DOHH2 (cell line): ENCODE measurements at regions not wholly inside any gene's neighbourhood (a gene's known extent, or its start where the extent isn't known, plus 50 kb on each side); places are given as distances from the start of the nearest gene placed in this dataset.
"Not testable (repeated sequence)": the region's sequence is repeated elsewhere in the genome, so short reads cannot be mapped to it uniquely, and the experiment has no call there.

Experiments used
- H3F3A ChIP-seq: fragments of 200-600 bp; sonication (generic), shearing (Covaris generic); 2 replicates; pipeline ENCODE4 v1.6.0; 2016; ENCODE audit warnings: antibody characterized with exemption, mild to moderate bottlenecking; ENCODE audit not compliant: control insufficient read depth, insufficient read depth
- H3K27ac ChIP-seq: fragments of 200-600 bp; sonication (generic); 2 replicates; pipeline ENCODE4 v1.5.1; 2014; ENCODE audit warnings: low read depth, mild to moderate bottlenecking, low read length, moderate library complexity
- H3K27me3 ChIP-seq: fragments of 200-600 bp; sonication (generic); 2 replicates; pipeline ENCODE4 v1.6.1; 2014; ENCODE audit warnings: mild to moderate bottlenecking, low read length, mixed read lengths; ENCODE audit not compliant: control insufficient read depth
- H3K36me3 ChIP-seq: fragments of 200-600 bp; sonication (generic); 2 replicates; pipeline ENCODE4 v1.6.1; 2014; ENCODE audit warnings: mild to moderate bottlenecking, low read length, moderate library complexity, mixed read lengths; ENCODE audit not compliant: control insufficient read depth
- H3K4me1 ChIP-seq: fragments of 200-600 bp; sonication (generic); 2 replicates; pipeline ENCODE4 v1.6.1; 2014; ENCODE audit warnings: mild to moderate bottlenecking, low read length, mixed read lengths; ENCODE audit not compliant: control insufficient read depth
- H3K4me2 ChIP-seq: fragments of 200-600 bp; sonication (generic); 2 replicates; pipeline ENCODE4 v1.6.0; 2014; ENCODE audit warnings: mild to moderate bottlenecking, low read length, moderate library complexity
- H3K4me3 ChIP-seq: fragments of 200-600 bp; sonication (generic); 2 replicates; pipeline ENCODE4 v1.5.1; 2014; ENCODE audit warnings: mild to moderate bottlenecking, low read length, mixed read lengths
- H3K79me2 ChIP-seq: fragments of 200-600 bp; sonication (generic); 2 replicates; pipeline ENCODE4 v1.6.1; 2014; ENCODE audit warnings: mild to moderate bottlenecking, low read length, mixed read lengths; ENCODE audit not compliant: control insufficient read depth
- H3K9me2 ChIP-seq: fragments of 200-600 bp; sonication (generic); replicated peaks from 2 replicates; pipeline ENCODE4 v1.6.1; 2014; ENCODE audit warnings: mild to moderate bottlenecking, low read length, mixed read lengths; ENCODE audit not compliant: control insufficient read depth
- H3K9me3 ChIP-seq: fragments of 200-600 bp; sonication (generic); 2 replicates; pipeline ENCODE4 v1.6.1; 2014; ENCODE audit warnings: antibody characterized with exemption, low read length, mixed read lengths; ENCODE audit not compliant: control insufficient read depth, insufficient read depth
- H4K20me1 ChIP-seq: fragments of 200-600 bp; sonication (generic); 2 replicates; pipeline ENCODE4 v1.6.0; 2014; ENCODE audit warnings: low read depth, mild to moderate bottlenecking, antibody characterized with exemption, low read length, moderate library complexity; ENCODE audit not compliant: control insufficient read depth, insufficient read depth
- CTCF ChIP-seq: fragments of 200-600 bp; sonication (generic); IDR thresholded peaks from one replicate; pipeline ENCODE4 v1.5.1; 2014; ENCODE audit warnings: antibody characterized with exemption, mild to moderate bottlenecking, low read depth, low read length; ENCODE audit not compliant: poor library complexity, severe bottlenecking
- EZH2phosphoT487 ChIP-seq: fragments of 200-600 bp; sonication (generic); IDR thresholded peaks from 2 replicates; pipeline ENCODE4 v1.6.1; 2017; ENCODE audit warnings: borderline replicate concordance, mild to moderate bottlenecking, antibody characterized with exemption, low read length, moderate library complexity, mixed read lengths

GRCh38 chr4:86508436-86508835, 85.7 kb upstream of the PTPN13 start:
- H3K4me2 ChIP-seq, result no peak overlapping the region

GRCh38 chr4:86511590-86511989, 82.5 kb upstream of the PTPN13 start:
- no peaks in the 10 kb centered on the region for H4K20me1 ChIP-seq
- H3K27me3 ChIP-seq, result no peaks in the 10 kb centered on the region
- no peak overlapping the region for H3K4me3 ChIP-seq
- H3K9me3 ChIP-seq, result no peaks in the 10 kb centered on the region
- H3K79me2 ChIP-seq, result no peaks in the 10 kb centered on the region
- H3K27ac ChIP-seq, result no peak overlapping the region
- no peaks in the 10 kb centered on the region for H3K9me2 ChIP-seq
- no peak overlapping the region for H3K4me2 ChIP-seq
- no peak for TF ChIP-seq EZH2phosphoT487
- TF ChIP-seq CTCF, result no peak
- H3F3A ChIP-seq, result no peaks in the 10 kb centered on the region
- H3K36me3 ChIP-seq, result no peaks in the 10 kb centered on the region
- H3K4me1 ChIP-seq, result no peaks in the 10 kb centered on the region

More at GRCh38 chr4:86508436-86508835, 85.7 kb upstream of the PTPN13 start:
- no peaks in the 10 kb centered on the region for H3K79me2 ChIP-seq
- no peaks in the 10 kb centered on the region for H4K20me1 ChIP-seq
- no peak overlapping the region for H3K27ac ChIP-seq
- H3K36me3 ChIP-seq, result no peaks in the 10 kb centered on the region
- H3K4me3 ChIP-seq, result no peak overlapping the region
- no peaks in the 10 kb centered on the region for H3F3A ChIP-seq
- no peaks in the 10 kb centered on the region for H3K4me1 ChIP-seq
- H3K9me3 ChIP-seq, result no peaks in the 10 kb centered on the region
- H3K9me2 ChIP-seq, result no peaks in the 10 kb centered on the region
- TF ChIP-seq CTCF (no peak), EZH2phosphoT487 (no peak)
- no peaks in the 10 kb centered on the region for H3K27me3 ChIP-seq

- Histone ChIP-seq H3K27ac (no peak overlapping the region), H3K27me3 (no peaks in the 10 kb centered on the region), H4K20me1 (no peaks in the 10 kb centered on the region), H3K9me3 (no peaks in the 10 kb centered on the region), H3K36me3 (no peaks in the 10 kb centered on the region), H3K79me2 (no peaks in the 10 kb centered on the region), H3K9me2 (no peaks in the 10 kb centered on the region), H3K4me3 (no peak overlapping the region), H3F3A (no peaks in the 10 kb centered on the region), H3K4me2 (no peak overlapping the region), H3K4me1 (no peaks in the 10 kb centered on the region)
- no peak for TF ChIP-seq CTCF
- TF ChIP-seq EZH2phosphoT487, result no peak
These were observed 81.5 kb upstream of the PTPN13 start for GRCh38 chr4:86512631-86513030.

GRCh38 chr4:86515963-86516362, 78.2 kb upstream of the PTPN13 start:
- H4K20me1 ChIP-seq, H3K4me3 ChIP-seq, H3K27ac ChIP-seq, H3F3A ChIP-seq, H3K4me1 ChIP-seq, H3K79me2 ChIP-seq, H3K36me3 ChIP-seq, H3K4me2 ChIP-seq, H3K9me3 ChIP-seq, H3K9me2 ChIP-seq, H3K27me3 ChIP-seq: not testable (repeated sequence)
